Activated CD8-positive, alpha-beta memory T cell treated with anti-CD3 and anti-CD28 coated beads, Interleukin-2, amount 50 U/mL, for 24 hours (primary cell): ENCODE measurements at regions not wholly inside any gene's neighbourhood (a gene's known extent, or its start where the extent isn't known, plus 50 kb on each side); places are given as distances from the start of the nearest gene placed in this dataset.

Experiments
- DNase-seq: peaks from one replicate; pipeline ENCODE4 v3.0.0-alpha.2; 2020; ENCODE audit errors: extremely low read depth

- no peak for DNase-seq
These were observed 351.6 kb upstream of the KLF12 start for GRCh38 chr13:74485757-74486156.

- DNase-seq, result no peak
These were observed 344.9 kb upstream of the KLF12 start for GRCh38 chr13:74479124-74479523.

- DNase-seq, result no peak
These were observed 342.6 kb upstream of the KLF12 start for GRCh38 chr13:74476788-74477187.

- DNase-seq, result no peak
These were observed 342.2 kb upstream of the KLF12 start for GRCh38 chr13:74476365-74476764.

- DNase-seq, result no peak
These were observed 332.7 kb upstream of the KLF12 start for GRCh38 chr13:74466864-74467263.

GRCh38 chr13:74466020-74466419 lies 331.8 kb upstream of the KLF12 start:
- no peak for DNase-seq

- DNase-seq, result no peak
These were observed 331.1 kb upstream of the KLF12 start for GRCh38 chr13:74465271-74465670.

- no peak for DNase-seq
These were observed 330.5 kb upstream of the KLF12 start for GRCh38 chr13:74464670-74465069.

GRCh38 chr13:74461011-74461410 lies 326.8 kb upstream of the KLF12 start:
- no peak for DNase-seq

GRCh38 chr13:74452881-74453280 lies 318.7 kb upstream of the KLF12 start:
- no peak for DNase-seq

- DNase-seq, result no peak
These were observed 318.0 kb upstream of the KLF12 start for GRCh38 chr13:74452176-74452575.

- DNase-seq, result no peak
These were observed 316.8 kb upstream of the KLF12 start for GRCh38 chr13:74450964-74451363.

- DNase-seq, result no peak
These were observed 316.3 kb upstream of the KLF12 start for GRCh38 chr13:74450525-74450845.

GRCh38 chr13:74449811-74450524 lies 315.8 kb upstream of the KLF12 start:
- no peak for DNase-seq

GRCh38 chr13:74444864-74445479 lies 310.8 kb upstream of the KLF12 start:
- no peak for DNase-seq

GRCh38 chr13:74444161-74444571 lies 310.0 kb upstream of the KLF12 start:
- DNase-seq, result no peak

- DNase-seq, result no peak
These were observed 309.4 kb upstream of the KLF12 start for GRCh38 chr13:74443631-74444030.

- no peak for DNase-seq
These were observed 308.5 kb upstream of the KLF12 start for GRCh38 chr13:74442751-74443150.

GRCh38 chr13:74438901-74439300 lies 304.7 kb upstream of the KLF12 start:
- DNase-seq, result no peak

GRCh38 chr13:74434782-74435181 lies 300.6 kb upstream of the KLF12 start:
- DNase-seq, result no peak

- DNase-seq, result no peak
These were observed 290.3 kb upstream of the KLF12 start for GRCh38 chr13:74424455-74424854.

- no peak for DNase-seq
These were observed 289.2 kb upstream of the KLF12 start for GRCh38 chr13:74423434-74423833.

- DNase-seq, result no peak
These were observed 280.3 kb upstream of the KLF12 start for GRCh38 chr13:74414458-74414857.

- DNase-seq, result no peak
These were observed 279.3 kb upstream of the KLF12 start for GRCh38 chr13:74413482-74413881.
